ENCODE measurements at regions not wholly inside any gene's neighbourhood (a gene's known extent, or its start where the extent isn't known, plus 50 kb on each side); places are given as distances from the start of the nearest gene placed in this dataset.

DNA sequence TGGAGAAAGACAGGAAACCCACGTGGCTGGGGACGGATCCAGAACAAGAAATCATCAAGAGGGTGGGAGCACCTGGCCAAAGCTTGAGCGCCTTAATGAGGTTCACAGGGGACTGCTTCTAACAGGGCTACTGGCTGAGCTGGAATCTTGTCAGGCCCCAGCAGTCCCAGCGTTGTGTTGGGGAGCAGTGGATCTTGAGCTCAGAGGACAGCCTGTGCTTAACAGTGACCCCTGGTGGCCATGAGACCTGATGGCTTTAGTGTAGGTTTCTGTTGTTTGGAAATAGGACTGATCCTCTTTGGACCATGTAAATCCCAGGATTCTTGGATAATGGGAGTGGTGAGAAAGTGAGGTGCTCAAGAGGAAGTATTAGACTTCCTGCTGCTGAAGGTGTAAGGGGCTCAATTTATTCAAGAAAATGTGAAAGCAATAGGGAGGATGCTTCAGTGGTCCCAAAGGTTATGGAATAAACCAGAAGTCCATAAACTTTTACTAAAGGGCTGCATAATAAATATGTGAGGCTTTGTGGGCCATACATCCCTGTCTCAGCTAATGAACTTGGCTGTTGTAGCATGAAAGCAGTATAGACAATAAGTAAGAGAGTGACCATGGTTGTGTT lies 216.2 kb downstream of the NFATC2 start:
- peak; percentile 88 for TF ChIP-seq CTCF (conservative IDR thresholded peaks at IDR 0.05; ENCODE audit: low read depth, low read length)
- no peak for DNase-seq (ENCODE audit: low read depth)
- H3K4me3 ChIP-seq (ENCODE audit: low read length): no peak overlapping the region

GRCh38 chr20:51322164-51322707 lies 220.3 kb downstream of the NFATC2 start:
- TF ChIP-seq CTCF (conservative IDR thresholded peaks at IDR 0.05; ENCODE audit: low read depth, low read length): no peak
- no peak for DNase-seq (ENCODE audit: low read depth)
- H3K4me3 ChIP-seq (ENCODE audit: low read length): no peak overlapping the region

DNA sequence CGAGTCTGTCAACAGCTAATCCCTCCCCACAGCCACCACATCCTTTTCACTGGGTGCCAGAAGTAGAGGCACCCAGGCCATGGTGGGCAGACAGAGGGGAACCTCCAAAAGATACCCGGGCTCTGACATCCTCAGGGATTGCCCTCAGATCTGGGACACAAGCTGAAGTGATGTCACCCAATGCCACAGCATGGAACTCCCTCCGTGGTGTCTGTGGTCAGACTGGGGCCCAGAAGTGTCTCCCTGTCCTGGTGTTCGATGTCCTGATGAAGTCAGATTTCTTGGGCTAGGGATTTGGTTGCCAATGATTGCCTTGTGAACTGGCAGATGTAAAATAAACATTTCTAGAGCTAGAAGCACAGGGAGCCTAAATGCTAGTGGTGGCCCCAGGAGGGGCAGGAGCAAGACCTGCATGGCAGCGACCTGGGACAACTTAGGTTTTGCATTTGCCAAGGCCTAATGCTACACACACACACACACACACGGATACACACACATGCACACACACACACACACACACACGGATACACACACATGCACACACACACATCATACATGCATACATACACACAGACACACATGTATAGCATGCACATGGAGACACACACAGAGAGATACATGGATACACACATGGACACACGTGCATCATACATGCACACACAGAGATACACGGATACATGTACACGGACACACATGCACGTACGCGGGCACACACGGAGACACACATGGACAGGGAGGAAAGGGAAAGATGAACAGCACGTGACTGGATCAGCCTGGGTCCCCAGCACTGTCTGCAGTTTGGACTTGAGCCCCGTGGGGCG lies 221.0 kb downstream of the NFATC2 start:
- no peak overlapping the region for H3K4me3 ChIP-seq (ENCODE audit: low read length)

DNA sequence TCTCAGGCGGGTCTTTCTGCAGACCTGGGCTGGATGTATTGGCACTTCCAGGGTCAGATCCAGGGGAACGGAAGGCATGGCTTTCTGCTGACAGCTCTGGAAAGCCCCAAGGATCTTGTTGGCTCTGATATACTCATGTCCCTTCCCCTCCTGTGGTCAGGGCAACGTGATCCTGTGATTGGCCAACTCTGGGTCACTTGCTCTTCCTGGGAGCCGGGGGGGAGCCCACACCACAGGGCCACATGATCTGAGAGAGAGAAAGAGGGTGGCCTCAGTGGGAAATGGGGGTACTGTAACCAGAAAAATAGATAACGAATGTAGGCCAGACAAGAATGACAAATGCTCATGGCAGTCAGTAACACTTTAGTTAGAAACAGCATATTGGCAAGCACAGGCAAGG lies 223.0 kb downstream of the NFATC2 start:
- TF ChIP-seq CTCF (conservative IDR thresholded peaks at IDR 0.05; ENCODE audit: low read depth, low read length): no peak
- no peak for DNase-seq (ENCODE audit: low read depth)
- H3K4me3 ChIP-seq (ENCODE audit: low read length): no peak overlapping the region

More for the DNA sequence above, 221.0 kb downstream of the NFATC2 start:
- no peak for DNase-seq (ENCODE audit: low read depth)
- TF ChIP-seq CTCF (conservative IDR thresholded peaks at IDR 0.05; ENCODE audit: low read depth, low read length): no peak

- H3K4me3 ChIP-seq (ENCODE audit: low read length): no peak overlapping the region
- peak; percentile 75 for TF ChIP-seq CTCF (conservative IDR thresholded peaks at IDR 0.05; ENCODE audit: low read depth, low read length)
- no peak for DNase-seq (ENCODE audit: low read depth)
These were observed 224.2 kb downstream of the NFATC2 start for GRCh38 chr20:51318058-51318949.

- no peak for TF ChIP-seq CTCF (conservative IDR thresholded peaks at IDR 0.05; ENCODE audit: low read depth, low read length)
- no peak for DNase-seq (ENCODE audit: low read depth)
- H3K4me3 ChIP-seq (ENCODE audit: low read length): no peak overlapping the region
These were observed 227.1 kb downstream of the NFATC2 start for GRCh38 chr20:51315390-51315789.

All from retinal pigment epithelial cell (primary cell).